ENCODE measurements at regions not wholly inside any gene's neighbourhood (a gene's known extent, or its start where the extent isn't known, plus 50 kb on each side); places are given as distances from the start of the nearest gene placed in this dataset.

DNA sequence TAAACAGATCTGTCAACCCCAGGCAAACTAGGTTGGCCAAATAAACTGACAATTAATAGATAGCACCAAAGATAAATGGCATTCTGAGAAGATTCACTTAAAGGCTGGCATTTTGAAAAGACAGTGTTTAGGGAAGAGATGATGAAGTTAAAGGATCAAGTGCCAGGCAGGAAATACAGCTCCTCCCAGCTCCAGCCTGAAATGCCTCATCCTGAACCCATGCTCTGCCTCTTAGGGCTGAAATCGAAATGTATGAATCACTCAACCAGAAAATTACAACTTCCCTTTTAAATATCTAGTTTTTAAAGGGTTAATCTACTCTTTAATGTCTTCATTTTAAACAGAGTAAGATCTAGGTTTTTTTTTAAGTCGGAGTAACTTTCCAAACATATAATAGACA is 171.2 kb upstream of the UBL3 start:
- Histone ChIP-seq H3K36me3 (ENCODE audit: insufficient read depth) (no peaks in the 10 kb centered on the region), H3F3A (replicated peaks; ENCODE audit: low read depth) (no peaks in the 10 kb centered on the region), H3K27me3 (ENCODE audit: insufficient read depth) (no peaks in the 10 kb centered on the region), H3K9me2 (ENCODE audit: insufficient read depth) (0 out of 2 replicates have a peak, but pooled peaks cover 6% of the 10 kb centered on the region), H3K4me3 (no peak overlapping the region), H4K20me1 (replicated peaks; ENCODE audit: insufficient read depth) (no peaks in the 10 kb centered on the region), H2AFZ (no peak overlapping the region), H3K27ac (ENCODE audit: low read depth) (no peak overlapping the region), H3K4me2 (no peak overlapping the region), H3K4me1 (ENCODE audit: insufficient read depth) (peaks cover 19% of the 10 kb centered on the region), H3K79me2 (replicated peaks; ENCODE audit: insufficient read depth) (no peaks in the 10 kb centered on the region)
- Mint-ChIP-seq H3K9me3 (no peaks in the 10 kb centered on the region), H3K4me3 (no peak overlapping the region), H3K27me3 (ENCODE audit: insufficient read depth, low read depth, poor library complexity) (peaks cover 5% of the 10 kb centered on the region), H3K27ac (no peak overlapping the region), H3K4me1 (peaks cover 27% of the 10 kb centered on the region), H3K36me3 (ENCODE audit: low read depth) (no peaks in the 10 kb centered on the region; the same call in 2 of the 3 replicates)
- TF ChIP-seq REST (IDR thresholded peaks at IDR 0.05; ENCODE audit: unreplicated experiment) (no peak), ZNF331 (CRISPR knock-in tag; IDR thresholded peaks at IDR 0.05; ENCODE audit: low read depth) (no peak), CREB1 (CRISPR knock-in tag; IDR thresholded peaks at IDR 0.05; ENCODE audit: low read depth) (no peak), EZH2phosphoT487 (IDR thresholded peaks at IDR 0.05; ENCODE audit: unreplicated experiment) (no peak), NANOG (IDR thresholded peaks at IDR 0.05; ENCODE audit: borderline replicate concordance) (no peak), EZH2 (IDR thresholded peaks at IDR 0.05; ENCODE audit: low read depth, unreplicated experiment) (no peak), ZNF114 (CRISPR knock-in tag; IDR thresholded peaks at IDR 0.05) (no peak)
- TF ChIP-seq, protein P1, sequence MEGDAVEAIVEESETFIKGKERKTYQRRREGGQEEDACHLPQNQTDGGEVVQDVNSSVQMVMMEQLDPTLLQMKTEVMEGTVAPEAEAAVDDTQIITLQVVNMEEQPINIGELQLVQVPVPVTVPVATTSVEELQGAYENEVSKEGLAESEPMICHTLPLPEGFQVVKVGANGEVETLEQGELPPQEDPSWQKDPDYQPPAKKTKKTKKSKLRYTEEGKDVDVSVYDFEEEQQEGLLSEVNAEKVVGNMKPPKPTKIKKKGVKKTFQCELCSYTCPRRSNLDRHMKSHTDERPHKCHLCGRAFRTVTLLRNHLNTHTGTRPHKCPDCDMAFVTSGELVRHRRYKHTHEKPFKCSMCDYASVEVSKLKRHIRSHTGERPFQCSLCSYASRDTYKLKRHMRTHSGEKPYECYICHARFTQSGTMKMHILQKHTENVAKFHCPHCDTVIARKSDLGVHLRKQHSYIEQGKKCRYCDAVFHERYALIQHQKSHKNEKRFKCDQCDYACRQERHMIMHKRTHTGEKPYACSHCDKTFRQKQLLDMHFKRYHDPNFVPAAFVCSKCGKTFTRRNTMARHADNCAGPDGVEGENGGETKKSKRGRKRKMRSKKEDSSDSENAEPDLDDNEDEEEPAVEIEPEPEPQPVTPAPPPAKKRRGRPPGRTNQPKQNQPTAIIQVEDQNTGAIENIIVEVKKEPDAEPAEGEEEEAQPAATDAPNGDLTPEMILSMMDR (conservative IDR thresholded peaks at IDR 0.05; ENCODE audit: low read depth in 2 of 2) = no peak
- TF ChIP-seq, protein P2, sequence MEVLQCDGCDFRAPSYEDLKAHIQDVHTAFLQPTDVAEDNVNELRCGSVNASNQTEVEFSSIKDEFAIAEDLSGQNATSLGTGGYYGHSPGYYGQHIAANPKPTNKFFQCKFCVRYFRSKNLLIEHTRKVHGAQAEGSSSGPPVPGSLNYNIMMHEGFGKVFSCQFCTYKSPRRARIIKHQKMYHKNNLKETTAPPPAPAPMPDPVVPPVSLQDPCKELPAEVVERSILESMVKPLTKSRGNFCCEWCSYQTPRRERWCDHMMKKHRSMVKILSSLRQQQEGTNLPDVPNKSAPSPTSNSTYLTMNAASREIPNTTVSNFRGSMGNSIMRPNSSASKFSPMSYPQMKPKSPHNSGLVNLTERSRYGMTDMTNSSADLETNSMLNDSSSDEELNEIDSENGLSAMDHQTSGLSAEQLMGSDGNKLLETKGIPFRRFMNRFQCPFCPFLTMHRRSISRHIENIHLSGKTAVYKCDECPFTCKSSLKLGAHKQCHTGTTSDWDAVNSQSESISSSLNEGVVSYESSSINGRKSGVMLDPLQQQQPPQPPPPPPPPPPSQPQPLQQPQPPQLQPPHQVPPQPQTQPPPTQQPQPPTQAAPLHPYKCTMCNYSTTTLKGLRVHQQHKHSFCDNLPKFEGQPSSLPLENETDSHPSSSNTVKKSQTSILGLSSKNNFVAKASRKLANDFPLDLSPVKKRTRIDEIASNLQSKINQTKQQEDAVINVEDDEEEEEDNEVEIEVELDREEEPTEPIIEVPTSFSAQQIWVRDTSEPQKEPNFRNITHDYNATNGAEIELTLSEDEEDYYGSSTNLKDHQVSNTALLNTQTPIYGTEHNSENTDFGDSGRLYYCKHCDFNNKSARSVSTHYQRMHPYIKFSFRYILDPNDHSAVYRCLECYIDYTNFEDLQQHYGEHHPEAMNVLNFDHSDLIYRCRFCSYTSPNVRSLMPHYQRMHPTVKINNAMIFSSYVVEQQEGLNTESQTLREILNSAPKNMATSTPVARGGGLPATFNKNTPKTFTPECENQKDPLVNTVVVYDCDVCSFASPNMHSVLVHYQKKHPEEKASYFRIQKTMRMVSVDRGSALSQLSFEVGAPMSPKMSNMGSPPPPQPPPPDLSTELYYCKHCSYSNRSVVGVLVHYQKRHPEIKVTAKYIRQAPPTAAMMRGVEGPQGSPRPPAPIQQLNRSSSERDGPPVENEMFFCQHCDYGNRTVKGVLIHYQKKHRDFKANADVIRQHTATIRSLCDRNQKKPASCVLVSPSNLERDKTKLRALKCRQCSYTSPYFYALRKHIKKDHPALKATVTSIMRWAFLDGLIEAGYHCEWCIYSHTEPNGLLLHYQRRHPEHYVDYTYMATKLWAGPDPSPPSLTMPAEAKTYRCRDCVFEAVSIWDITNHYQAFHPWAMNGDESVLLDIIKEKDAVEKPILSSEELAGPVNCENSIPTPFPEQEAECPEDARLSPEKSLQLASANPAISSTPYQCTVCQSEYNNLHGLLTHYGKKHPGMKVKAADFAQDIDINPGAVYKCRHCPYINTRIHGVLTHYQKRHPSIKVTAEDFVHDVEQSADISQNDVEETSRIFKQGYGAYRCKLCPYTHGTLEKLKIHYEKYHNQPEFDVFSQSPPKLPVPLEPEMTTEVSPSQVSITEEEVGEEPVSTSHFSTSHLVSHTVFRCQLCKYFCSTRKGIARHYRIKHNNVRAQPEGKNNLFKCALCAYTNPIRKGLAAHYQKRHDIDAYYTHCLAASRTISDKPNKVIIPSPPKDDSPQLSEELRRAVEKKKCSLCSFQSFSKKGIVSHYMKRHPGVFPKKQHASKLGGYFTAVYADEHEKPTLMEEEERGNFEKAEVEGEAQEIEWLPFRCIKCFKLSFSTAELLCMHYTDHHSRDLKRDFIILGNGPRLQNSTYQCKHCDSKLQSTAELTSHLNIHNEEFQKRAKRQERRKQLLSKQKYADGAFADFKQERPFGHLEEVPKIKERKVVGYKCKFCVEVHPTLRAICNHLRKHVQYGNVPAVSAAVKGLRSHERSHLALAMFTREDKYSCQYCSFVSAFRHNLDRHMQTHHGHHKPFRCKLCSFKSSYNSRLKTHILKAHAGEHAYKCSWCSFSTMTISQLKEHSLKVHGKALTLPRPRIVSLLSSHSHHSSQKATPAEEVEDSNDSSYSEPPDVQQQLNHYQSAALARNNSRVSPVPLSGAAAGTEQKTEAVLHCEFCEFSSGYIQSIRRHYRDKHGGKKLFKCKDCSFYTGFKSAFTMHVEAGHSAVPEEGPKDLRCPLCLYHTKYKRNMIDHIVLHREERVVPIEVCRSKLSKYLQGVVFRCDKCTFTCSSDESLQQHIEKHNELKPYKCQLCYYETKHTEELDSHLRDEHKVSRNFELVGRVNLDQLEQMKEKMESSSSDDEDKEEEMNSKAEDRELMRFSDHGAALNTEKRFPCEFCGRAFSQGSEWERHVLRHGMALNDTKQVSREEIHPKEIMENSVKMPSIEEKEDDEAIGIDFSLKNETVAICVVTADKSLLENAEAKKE (CRISPR knock-in tag; IDR thresholded peaks at IDR 0.05) = no peak
- TF ChIP-seq, protein P3, sequence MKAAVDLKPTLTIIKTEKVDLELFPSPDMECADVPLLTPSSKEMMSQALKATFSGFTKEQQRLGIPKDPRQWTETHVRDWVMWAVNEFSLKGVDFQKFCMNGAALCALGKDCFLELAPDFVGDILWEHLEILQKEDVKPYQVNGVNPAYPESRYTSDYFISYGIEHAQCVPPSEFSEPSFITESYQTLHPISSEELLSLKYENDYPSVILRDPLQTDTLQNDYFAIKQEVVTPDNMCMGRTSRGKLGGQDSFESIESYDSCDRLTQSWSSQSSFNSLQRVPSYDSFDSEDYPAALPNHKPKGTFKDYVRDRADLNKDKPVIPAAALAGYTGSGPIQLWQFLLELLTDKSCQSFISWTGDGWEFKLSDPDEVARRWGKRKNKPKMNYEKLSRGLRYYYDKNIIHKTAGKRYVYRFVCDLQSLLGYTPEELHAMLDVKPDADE (IDR thresholded peaks at IDR 0.05) = no peak
- no peak for ATAC-seq
- no peak for DNase-seq (ENCODE audit: low spot score)

Data from GM23338 (cell line).